Skeletal muscle tissue (tissue), 3 donors: ENCODE measurements at regions not wholly inside any gene's neighbourhood (a gene's known extent, or its start where the extent isn't known, plus 50 kb on each side); places are given as distances from the start of the nearest gene placed in this dataset.
"Not testable (repeated sequence)": the region's sequence is repeated elsewhere in the genome, so short reads cannot be mapped to it uniquely, and the experiment has no call there.

ENCODE experiments used
- H3K27ac ChIP-seq: one replicate; pipeline ENCODE4 v1.7.0; 2013; ENCODE audit warnings: mild to moderate bottlenecking, low read depth, low read length, inconsistent platforms
- H3K27me3 ChIP-seq, 3 donors: one replicate each; pipeline ENCODE4 v1.7.0; 2013; ENCODE audit warnings: low read length in 3 of 3; ENCODE audit not compliant: control insufficient read depth in 3 of 3, insufficient read depth in 3 of 3
- H3K36me3 ChIP-seq, 3 donors: one replicate each; pipeline ENCODE4 v1.7.0; 2013; ENCODE audit warnings: low read length in 3 of 3; ENCODE audit not compliant: control insufficient read depth in 3 of 3, insufficient read depth in 3 of 3
- H3K4me1 ChIP-seq, 3 donors: one replicate each; pipeline ENCODE4 v1.7.0; 2013; ENCODE audit warnings: low read length in 3 of 3, mild to moderate bottlenecking in 3 of 3; ENCODE audit not compliant: control insufficient read depth in 3 of 3, insufficient read depth in 3 of 3
- H3K4me3 ChIP-seq, 3 donors: one replicate each; pipeline ENCODE4 v1.7.0; 2013; ENCODE audit warnings: low read length in 3 of 3
- H3K9ac ChIP-seq, 3 donors: one replicate each; pipeline ENCODE4 v1.7.0; 2013; ENCODE audit warnings: low read length in 3 of 3, mild to moderate bottlenecking in 3 of 3, moderate library complexity in 2 of 3, low read depth in 1 of 3
- H3K9me3 ChIP-seq, 3 donors: one replicate each; pipeline ENCODE4 v1.7.0; 2013; ENCODE audit warnings: low read length in 3 of 3; ENCODE audit not compliant: control insufficient read depth in 3 of 3
- donor health status: Osteomylitis.

GRCh38 chr1:55527831-55528230, 312.7 kb upstream of the USP24 start:
- H3K4me1 ChIP-seq: no peaks in the 10 kb centered on the region
- no peak overlapping the region for H3K9ac ChIP-seq
- H3K36me3 ChIP-seq: no peaks in the 10 kb centered on the region
- H3K9me3 ChIP-seq: no peaks in the 10 kb centered on the region
- no peak overlapping the region for H3K27ac ChIP-seq
- no peaks in the 10 kb centered on the region for H3K27me3 ChIP-seq
- no peak overlapping the region for H3K4me3 ChIP-seq

DNA sequence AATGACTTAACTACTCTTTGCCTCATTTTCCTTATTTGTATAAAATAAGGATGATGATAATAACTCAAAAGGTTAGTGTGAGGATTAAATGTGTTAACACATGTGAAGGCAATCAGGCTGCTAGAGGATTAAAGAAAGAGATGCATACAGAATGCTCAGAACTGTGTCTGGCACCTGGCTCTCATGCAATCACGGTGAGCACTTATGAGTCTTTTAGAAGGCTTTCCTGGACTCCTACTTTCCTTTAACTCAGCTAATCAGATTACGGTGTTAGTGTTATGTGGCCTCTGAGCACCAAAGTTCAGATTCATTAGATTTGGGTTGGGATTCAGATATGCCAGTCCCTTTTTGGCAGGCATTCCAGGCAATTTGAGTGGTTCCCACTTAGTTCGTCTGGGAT, 311.6 kb upstream of the USP24 start:
- Histone ChIP-seq H3K9ac (no peak overlapping the region), H3K27ac (no peak overlapping the region), H3K9me3 (no peaks in the 10 kb centered on the region), H3K27me3 (no peaks in the 10 kb centered on the region), H3K4me1 (no peaks in the 10 kb centered on the region), H3K4me3 (no peak overlapping the region), H3K36me3 (no peaks in the 10 kb centered on the region)

GRCh38 chr1:55524006-55524405, 308.8 kb upstream of the USP24 start:
- Histone ChIP-seq H3K4me1 (no peaks in the 10 kb centered on the region), H3K27me3 (no peaks in the 10 kb centered on the region), H3K4me3 (no peak overlapping the region), H3K9me3 (no peaks in the 10 kb centered on the region), H3K36me3 (no peaks in the 10 kb centered on the region), H3K9ac (no peak overlapping the region), H3K27ac (no peak overlapping the region)

- H3K9me3 ChIP-seq: no peaks in the 10 kb centered on the region
- no peaks in the 10 kb centered on the region for H3K4me1 ChIP-seq
- H3K27me3 ChIP-seq: no peaks in the 10 kb centered on the region
- H3K27ac ChIP-seq: no peak overlapping the region
- H3K36me3 ChIP-seq: no peaks in the 10 kb centered on the region
- H3K9ac ChIP-seq: no peak overlapping the region
- no peak overlapping the region for H3K4me3 ChIP-seq
Observed at GRCh38 chr1:55522982-55523381, 307.8 kb upstream of the USP24 start.

GRCh38 chr1:55522353-55522903, 307.3 kb upstream of the USP24 start:
- Histone ChIP-seq H3K27ac (no peak overlapping the region), H3K9me3 (no peaks in the 10 kb centered on the region), H3K9ac (no peak overlapping the region), H3K36me3 (no peaks in the 10 kb centered on the region), H3K4me3 (no peak overlapping the region), H3K27me3 (no peaks in the 10 kb centered on the region), H3K4me1 (no peaks in the 10 kb centered on the region)

DNA sequence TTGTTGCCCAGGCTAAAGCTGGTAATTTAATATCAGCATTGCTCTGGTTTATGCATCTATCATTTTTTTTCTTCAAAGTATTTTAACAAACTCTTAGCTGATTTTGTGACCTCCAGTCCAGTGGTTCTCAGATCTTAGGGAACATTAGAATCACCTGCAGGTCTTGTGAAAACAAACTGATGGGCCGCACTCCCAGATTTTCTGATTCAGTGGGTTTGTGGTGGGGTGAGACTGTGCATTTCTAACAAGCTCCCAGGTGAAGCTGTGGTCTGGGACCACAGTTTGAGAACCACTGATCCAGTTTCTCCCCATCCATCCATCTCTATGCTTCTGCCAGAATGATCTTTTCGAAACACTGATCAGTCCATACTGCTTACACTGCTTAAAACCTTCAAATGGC, 305.7 kb upstream of the USP24 start:
- no peak overlapping the region for H3K9ac ChIP-seq
- H3K27me3 ChIP-seq: no peaks in the 10 kb centered on the region
- H3K4me3 ChIP-seq: no peak overlapping the region
- H3K27ac ChIP-seq: no peak overlapping the region
- no peaks in the 10 kb centered on the region for H3K9me3 ChIP-seq
- no peaks in the 10 kb centered on the region for H3K4me1 ChIP-seq
- no peaks in the 10 kb centered on the region for H3K36me3 ChIP-seq

GRCh38 chr1:55519937-55520683, 304.9 kb upstream of the USP24 start:
- Histone ChIP-seq H3K36me3 (no peaks in the 10 kb centered on the region), H3K9ac (no peak overlapping the region), H3K9me3 (no peaks in the 10 kb centered on the region), H3K27me3 (no peaks in the 10 kb centered on the region), H3K27ac (no peak overlapping the region), H3K4me1 (no peaks in the 10 kb centered on the region), H3K4me3 (no peak overlapping the region)

DNA sequence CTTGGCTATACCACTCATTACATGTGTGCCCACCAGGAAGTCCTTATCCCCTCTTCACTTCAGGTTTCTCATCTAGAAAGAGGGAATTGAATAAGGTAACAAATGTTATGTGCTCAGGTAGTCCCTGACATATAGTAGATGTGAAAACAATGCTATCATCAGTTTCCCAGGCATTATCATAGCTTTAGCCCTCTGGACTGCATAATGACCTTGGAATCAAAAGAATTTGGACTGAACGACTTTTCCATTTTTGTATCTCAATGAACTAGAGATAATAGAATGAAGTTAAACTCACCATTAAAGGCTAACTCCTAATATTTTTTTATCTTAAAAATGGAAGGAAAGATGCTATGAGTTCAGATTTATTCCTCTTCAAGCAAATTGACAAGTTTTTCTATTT, 304.1 kb upstream of the USP24 start:
- Histone ChIP-seq H3K4me1 (no peaks in the 10 kb centered on the region), H3K27ac (no peak overlapping the region), H3K4me3 (no peak overlapping the region), H3K9ac (no peak overlapping the region), H3K27me3 (no peaks in the 10 kb centered on the region), H3K36me3 (no peaks in the 10 kb centered on the region), H3K9me3 (no peaks in the 10 kb centered on the region)

DNA sequence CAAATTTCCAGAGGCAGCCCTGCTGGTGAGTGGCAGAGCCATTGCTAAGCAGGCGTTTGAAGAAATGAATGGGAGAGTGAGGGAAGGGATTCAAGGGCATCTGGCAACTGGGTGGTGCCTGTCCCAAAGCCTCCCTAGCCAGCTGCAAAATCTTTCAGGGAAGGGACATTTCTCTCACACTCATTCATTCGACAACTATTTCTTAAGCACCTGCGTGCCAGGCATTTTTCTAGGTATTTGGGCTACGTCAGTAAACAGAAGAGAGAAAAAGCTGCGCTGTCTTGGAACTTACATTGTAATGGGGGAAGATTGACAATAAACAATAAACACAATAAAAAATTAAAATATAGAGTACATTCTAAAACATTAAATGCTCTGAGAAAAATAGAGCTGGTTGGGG, 301.9 kb upstream of the USP24 start:
- H3K9ac ChIP-seq: no peak overlapping the region
- H3K4me1 ChIP-seq: no peaks in the 10 kb centered on the region
- no peak overlapping the region for H3K27ac ChIP-seq
- H3K9me3 ChIP-seq: no peaks in the 10 kb centered on the region
- H3K4me3 ChIP-seq: no peak overlapping the region
- H3K27me3 ChIP-seq: no peaks in the 10 kb centered on the region
- no peaks in the 10 kb centered on the region for H3K36me3 ChIP-seq

- not testable (repeated sequence) for H3K27me3 ChIP-seq, H3K36me3 ChIP-seq, H3K27ac ChIP-seq, H3K9me3 ChIP-seq, H3K4me1 ChIP-seq, H3K9ac ChIP-seq, H3K4me3 ChIP-seq
Observed at GRCh38 chr1:55514571-55514970, 299.4 kb upstream of the USP24 start.
